ENCODE measurements at regions not wholly inside any gene's neighbourhood (a gene's known extent, or its start where the extent isn't known, plus 50 kb on each side); places are given as distances from the start of the nearest gene placed in this dataset.
"Not testable (repeated sequence)": the region's sequence is repeated elsewhere in the genome, so short reads cannot be mapped to it uniquely, and the experiment has no call there.

DNA sequence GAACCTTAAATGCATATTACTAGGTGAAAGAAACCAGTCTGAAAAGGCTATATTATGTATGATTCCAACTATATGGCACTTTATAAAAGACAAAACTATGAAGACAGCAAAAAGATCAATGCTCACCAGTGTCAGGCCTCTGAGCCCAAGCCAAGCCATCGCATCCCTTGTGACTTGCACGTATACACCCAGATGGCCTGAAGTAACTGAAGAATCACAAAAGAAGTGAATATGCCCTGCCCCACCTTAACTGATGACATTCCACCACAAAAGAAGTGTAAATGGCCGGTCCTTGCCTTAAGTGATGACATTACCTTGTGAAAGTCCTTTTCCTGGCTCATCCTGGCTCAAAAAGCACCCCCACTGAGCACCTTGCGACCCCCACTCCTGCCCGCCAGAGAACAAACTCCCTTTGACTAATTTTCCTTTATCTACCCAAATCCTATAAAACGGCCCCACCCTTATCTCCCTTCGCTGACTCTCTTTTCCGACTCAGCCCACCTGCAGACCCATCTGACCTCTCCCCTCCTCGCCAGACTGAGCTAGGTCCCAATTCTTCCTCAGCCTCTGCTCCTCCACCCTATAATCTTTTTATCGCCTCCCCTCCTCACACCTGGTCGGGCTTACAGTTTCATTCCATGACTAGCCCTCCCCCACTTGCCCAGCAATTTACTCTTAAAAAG lies 1239.5 kb downstream of the OLFM4 start:
- TF ChIP-seq, protein P1, sequence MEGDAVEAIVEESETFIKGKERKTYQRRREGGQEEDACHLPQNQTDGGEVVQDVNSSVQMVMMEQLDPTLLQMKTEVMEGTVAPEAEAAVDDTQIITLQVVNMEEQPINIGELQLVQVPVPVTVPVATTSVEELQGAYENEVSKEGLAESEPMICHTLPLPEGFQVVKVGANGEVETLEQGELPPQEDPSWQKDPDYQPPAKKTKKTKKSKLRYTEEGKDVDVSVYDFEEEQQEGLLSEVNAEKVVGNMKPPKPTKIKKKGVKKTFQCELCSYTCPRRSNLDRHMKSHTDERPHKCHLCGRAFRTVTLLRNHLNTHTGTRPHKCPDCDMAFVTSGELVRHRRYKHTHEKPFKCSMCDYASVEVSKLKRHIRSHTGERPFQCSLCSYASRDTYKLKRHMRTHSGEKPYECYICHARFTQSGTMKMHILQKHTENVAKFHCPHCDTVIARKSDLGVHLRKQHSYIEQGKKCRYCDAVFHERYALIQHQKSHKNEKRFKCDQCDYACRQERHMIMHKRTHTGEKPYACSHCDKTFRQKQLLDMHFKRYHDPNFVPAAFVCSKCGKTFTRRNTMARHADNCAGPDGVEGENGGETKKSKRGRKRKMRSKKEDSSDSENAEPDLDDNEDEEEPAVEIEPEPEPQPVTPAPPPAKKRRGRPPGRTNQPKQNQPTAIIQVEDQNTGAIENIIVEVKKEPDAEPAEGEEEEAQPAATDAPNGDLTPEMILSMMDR (IDR thresholded peaks at IDR 0.05) = not testable (repeated sequence)
- TF ChIP-seq EZH2 (IDR thresholded peaks at IDR 0.05; ENCODE audit: borderline replicate concordance, insufficient read depth, low read depth, low read length, poor library complexity, severe bottlenecking) = not testable (repeated sequence)

Measured in B cell (primary cell).